ENCODE measurements at regions not wholly inside any gene's neighbourhood (a gene's known extent, or its start where the extent isn't known, plus 50 kb on each side); places are given as distances from the start of the nearest gene placed in this dataset.
A peak's percentile ranks its signal among the peaks of the same experiment; 100 is the strongest.
"Not testable (repeated sequence)": the region's sequence is repeated elsewhere in the genome, so short reads cannot be mapped to it uniquely, and the experiment has no call there.

DNA sequence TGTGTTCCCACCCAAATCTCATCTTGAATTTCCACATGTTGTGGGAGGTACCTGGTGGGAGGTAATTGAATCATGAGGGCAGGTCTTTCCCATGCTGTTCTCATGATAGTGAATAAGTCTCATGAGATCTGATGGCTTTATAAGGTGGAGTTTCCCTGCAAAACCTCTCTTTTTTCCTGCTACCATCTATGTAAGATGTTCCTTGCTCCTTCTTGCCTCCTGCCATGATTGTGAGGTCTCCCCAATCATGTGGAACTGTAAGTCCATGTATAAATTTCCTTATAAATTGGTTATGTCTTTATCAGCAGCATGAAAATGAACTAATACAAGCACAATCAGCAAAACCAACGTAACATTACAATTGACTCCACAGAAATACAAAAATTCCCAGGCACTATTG is 814.8 kb upstream of the CITED2 start:
- not testable (repeated sequence) for H3K23ac ChIP-seq (ENCODE audit: low read length in 2 of 2); H3K4me1 ChIP-seq (ENCODE audit: control insufficient read depth, insufficient read depth, low read depth, low read length); H3K36me3 ChIP-seq (ENCODE audit: control insufficient read depth in 1 of 2, insufficient read depth in 2 of 2, low read depth in 1 of 2, low read length in 2 of 2); H3K18ac ChIP-seq (ENCODE audit: low read depth in 1 of 2, low read length in 2 of 2); H3K4me3 ChIP-seq (ENCODE audit: insufficient read depth in 1 of 2, low read depth in 1 of 2, low read length in 2 of 2); H3K4me2 ChIP-seq (ENCODE audit: low read length, poor library complexity, severe bottlenecking); H3K27ac ChIP-seq (ENCODE audit: low read length, poor library complexity, severe bottlenecking); H4K8ac ChIP-seq (ENCODE audit: low read length); H2BK5ac ChIP-seq (ENCODE audit: low read depth, low read length, poor library complexity, severe bottlenecking); H3K79me1 ChIP-seq (replicated peaks; ENCODE audit: low read length, poor library complexity, severe bottlenecking); H3K27me3 ChIP-seq (ENCODE audit: control insufficient read depth in 1 of 2, insufficient read depth in 1 of 2, low read length in 2 of 2); H2BK120ac ChIP-seq (ENCODE audit: low read depth, low read length); H3K14ac ChIP-seq (ENCODE audit: low read length in 2 of 2); H2BK12ac ChIP-seq (ENCODE audit: low read length in 2 of 2); H2AFZ ChIP-seq (ENCODE audit: low read depth, low read length); H2AK5ac ChIP-seq (ENCODE audit: low read length, severe bottlenecking); H2BK15ac ChIP-seq (ENCODE audit: low read depth, poor library complexity, severe bottlenecking); H3K9ac ChIP-seq (ENCODE audit: low read length); H4K91ac ChIP-seq (ENCODE audit: low read length); H3K4ac ChIP-seq (ENCODE audit: low read depth in 1 of 2, low read length in 2 of 2); DNase-seq
- H3K9me3 ChIP-seq (ENCODE audit: control insufficient read depth, low read length): peaks cover 46% of the 10 kb centered on the region
- WGBS: 83% methylated on average over 1 of the region's 1 CpG

DNA sequence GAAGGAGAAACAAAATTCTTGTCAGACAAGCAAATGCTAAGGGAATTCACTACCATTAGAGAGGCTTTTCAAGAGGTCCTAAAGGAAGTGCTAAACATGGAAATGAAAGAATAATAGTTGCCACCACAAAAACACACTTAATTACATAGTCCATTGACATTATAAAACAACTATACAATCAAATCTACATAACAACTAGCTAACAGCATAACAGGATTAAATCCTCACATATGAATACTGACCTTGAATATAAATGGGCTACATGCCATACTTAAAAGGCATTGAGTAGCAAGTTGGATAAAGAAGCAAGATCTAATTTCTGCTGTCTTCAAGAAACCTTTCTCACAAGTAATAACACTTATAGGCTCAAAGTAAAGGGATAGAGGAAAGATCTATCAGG is 811.5 kb upstream of the CITED2 start:
- no peaks in the 10 kb centered on the region for H3K79me1 ChIP-seq (replicated peaks; ENCODE audit: low read length, poor library complexity, severe bottlenecking)
- no peak overlapping the region for H3K23ac ChIP-seq (ENCODE audit: low read length in 2 of 2)

DNA sequence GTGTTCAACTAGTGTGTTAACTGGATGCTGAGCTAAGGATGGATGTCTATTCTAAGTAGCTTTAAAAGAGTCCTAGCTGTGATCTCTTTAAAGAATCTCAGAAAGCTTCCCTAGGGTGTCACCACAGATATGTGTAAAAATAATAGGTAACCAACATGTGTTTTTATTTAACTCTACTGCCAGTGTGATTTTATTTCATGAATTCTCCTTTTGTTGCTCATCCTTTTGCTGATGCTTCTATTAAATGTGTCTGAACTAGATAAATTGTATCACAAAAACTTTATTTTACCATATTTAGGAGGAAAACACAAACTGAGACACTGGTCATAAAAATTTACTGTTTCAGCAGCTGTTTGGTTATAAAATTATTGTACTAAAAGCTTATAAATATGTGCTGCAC is 809.4 kb upstream of the CITED2 start:
- no peak for DNase-seq
- Histone ChIP-seq H2BK5ac (ENCODE audit: low read depth, low read length, poor library complexity, severe bottlenecking) (no peak overlapping the region), H3K79me1 (replicated peaks; ENCODE audit: low read length, poor library complexity, severe bottlenecking) (no peaks in the 10 kb centered on the region), H3K36me3 (ENCODE audit: control insufficient read depth in 1 of 2, insufficient read depth in 2 of 2, low read depth in 1 of 2, low read length in 2 of 2) (no peaks in the 10 kb centered on the region), H3K27me3 (ENCODE audit: control insufficient read depth in 1 of 2, insufficient read depth in 1 of 2, low read length in 2 of 2) (no peaks in the 10 kb centered on the region), H3K4ac (ENCODE audit: low read depth in 1 of 2, low read length in 2 of 2) (no peak overlapping the region), H4K8ac (ENCODE audit: low read length) (no peak overlapping the region), H3K4me1 (ENCODE audit: control insufficient read depth, insufficient read depth, low read depth, low read length) (peaks cover 3% of the 10 kb centered on the region), H2AK5ac (ENCODE audit: low read length, severe bottlenecking) (no peak overlapping the region), H2BK120ac (ENCODE audit: low read depth, low read length) (no peak overlapping the region), H2AFZ (ENCODE audit: low read depth, low read length) (no peak overlapping the region), H3K27ac (ENCODE audit: low read length, poor library complexity, severe bottlenecking) (no peak overlapping the region), H3K14ac (ENCODE audit: low read length in 2 of 2) (no peak overlapping the region), H3K9me3 (ENCODE audit: control insufficient read depth, low read length) (peaks cover 5% of the 10 kb centered on the region), H4K91ac (ENCODE audit: low read length) (no peak overlapping the region), H2BK12ac (ENCODE audit: low read length in 2 of 2) (no peak overlapping the region), H3K4me2 (ENCODE audit: low read length, poor library complexity, severe bottlenecking) (no peak overlapping the region), H3K23ac (ENCODE audit: low read length in 2 of 2) (no peak overlapping the region), H3K9ac (ENCODE audit: low read length) (peak overlapping the region; percentile 63), H3K4me3 (ENCODE audit: insufficient read depth in 1 of 2, low read depth in 1 of 2, low read length in 2 of 2) (no peak overlapping the region), H3K18ac (ENCODE audit: low read depth in 1 of 2, low read length in 2 of 2) (no peak overlapping the region), H2BK15ac (ENCODE audit: low read depth, poor library complexity, severe bottlenecking) (no peak overlapping the region)

More for the DNA sequence above, 811.5 kb upstream of the CITED2 start:
- Histone ChIP-seq H2BK5ac (ENCODE audit: low read depth, low read length, poor library complexity, severe bottlenecking) (no peak overlapping the region), H2AFZ (ENCODE audit: low read depth, low read length) (no peak overlapping the region), H3K4me2 (ENCODE audit: low read length, poor library complexity, severe bottlenecking) (no peak overlapping the region), H3K27me3 (ENCODE audit: control insufficient read depth in 1 of 2, insufficient read depth in 1 of 2, low read length in 2 of 2) (no peaks in the 10 kb centered on the region), H2AK5ac (ENCODE audit: low read length, severe bottlenecking) (no peak overlapping the region), H3K4me3 (ENCODE audit: insufficient read depth in 1 of 2, low read depth in 1 of 2, low read length in 2 of 2) (no peak overlapping the region), H3K9me3 (ENCODE audit: control insufficient read depth, low read length) (peaks cover 18% of the 10 kb centered on the region), H3K4ac (ENCODE audit: low read depth in 1 of 2, low read length in 2 of 2) (no peak overlapping the region), H3K4me1 (ENCODE audit: control insufficient read depth, insufficient read depth, low read depth, low read length) (peaks cover 3% of the 10 kb centered on the region), H3K18ac (ENCODE audit: low read depth in 1 of 2, low read length in 2 of 2) (no peak overlapping the region), H3K36me3 (ENCODE audit: control insufficient read depth in 1 of 2, insufficient read depth in 2 of 2, low read depth in 1 of 2, low read length in 2 of 2) (no peaks in the 10 kb centered on the region), H2BK15ac (ENCODE audit: low read depth, poor library complexity, severe bottlenecking) (no peak overlapping the region), H2BK120ac (ENCODE audit: low read depth, low read length) (no peak overlapping the region), H3K9ac (ENCODE audit: low read length) (no peak overlapping the region), H4K8ac (ENCODE audit: low read length) (no peak overlapping the region), H4K91ac (ENCODE audit: low read length) (no peak overlapping the region), H2BK12ac (ENCODE audit: low read length in 2 of 2) (no peak overlapping the region), H3K27ac (ENCODE audit: low read length, poor library complexity, severe bottlenecking) (no peak overlapping the region), H3K14ac (ENCODE audit: low read length in 2 of 2) (no peak overlapping the region)
- DNase-seq: no peak

DNA sequence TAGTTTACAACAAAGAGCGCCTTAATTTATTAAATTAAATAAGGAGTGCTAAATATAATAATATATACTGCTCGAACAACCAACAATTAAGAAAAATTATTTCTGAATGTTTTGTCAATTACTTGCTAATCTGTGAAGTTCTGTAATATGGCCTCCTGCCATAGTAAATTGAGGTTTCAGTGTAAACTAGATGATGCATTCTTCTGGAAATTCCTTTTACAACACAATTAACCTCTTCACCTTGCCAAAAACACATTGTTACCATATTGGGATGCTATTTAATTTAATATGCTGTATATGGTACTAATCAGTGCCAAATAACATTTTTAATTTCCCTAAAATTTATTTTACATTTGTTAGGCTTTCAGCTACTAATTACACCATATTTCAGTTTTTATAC is 808.4 kb upstream of the CITED2 start:
- no peaks in the 10 kb centered on the region for H3K9me3 ChIP-seq (ENCODE audit: control insufficient read depth, low read length)
- no peak overlapping the region for H3K9ac ChIP-seq (ENCODE audit: low read length)
- no peak overlapping the region for H3K14ac ChIP-seq (ENCODE audit: low read length in 2 of 2)
- no peak overlapping the region for H4K91ac ChIP-seq (ENCODE audit: low read length)
- H3K27me3 ChIP-seq (ENCODE audit: control insufficient read depth in 1 of 2, insufficient read depth in 1 of 2, low read length in 2 of 2): no peaks in the 10 kb centered on the region
- no peak overlapping the region for H3K18ac ChIP-seq (ENCODE audit: low read depth in 1 of 2, low read length in 2 of 2)
- H3K27ac ChIP-seq (ENCODE audit: low read length, poor library complexity, severe bottlenecking): no peak overlapping the region
- no peak overlapping the region for H3K4ac ChIP-seq (ENCODE audit: low read depth in 1 of 2, low read length in 2 of 2)
- no peak overlapping the region for H4K8ac ChIP-seq (ENCODE audit: low read length)
- H2BK12ac ChIP-seq (ENCODE audit: low read length in 2 of 2): no peak overlapping the region
- no peak overlapping the region for H3K4me3 ChIP-seq (ENCODE audit: insufficient read depth in 1 of 2, low read depth in 1 of 2, low read length in 2 of 2)
- no peak overlapping the region for H2BK120ac ChIP-seq (ENCODE audit: low read depth, low read length)
- no peak overlapping the region for H2AFZ ChIP-seq (ENCODE audit: low read depth, low read length)
- no peak for DNase-seq
- WGBS: no CpG with 5 or more reads among the region's 2 CpGs
- no peak overlapping the region for H2BK15ac ChIP-seq (ENCODE audit: low read depth, poor library complexity, severe bottlenecking)
- H3K23ac ChIP-seq (ENCODE audit: low read length in 2 of 2): no peak overlapping the region
- H2BK5ac ChIP-seq (ENCODE audit: low read depth, low read length, poor library complexity, severe bottlenecking): no peak overlapping the region
- H3K4me1 ChIP-seq (ENCODE audit: control insufficient read depth, insufficient read depth, low read depth, low read length): peaks cover 3% of the 10 kb centered on the region
- H3K36me3 ChIP-seq (ENCODE audit: control insufficient read depth in 1 of 2, insufficient read depth in 2 of 2, low read depth in 1 of 2, low read length in 2 of 2): no peaks in the 10 kb centered on the region
- H3K4me2 ChIP-seq (ENCODE audit: low read length, poor library complexity, severe bottlenecking): no peak overlapping the region
- H3K79me1 ChIP-seq (replicated peaks; ENCODE audit: low read length, poor library complexity, severe bottlenecking): no peaks in the 10 kb centered on the region
- H2AK5ac ChIP-seq (ENCODE audit: low read length, severe bottlenecking): no peak overlapping the region
